MM.1S (cell line): ENCODE measurements at regions not wholly inside any gene's neighbourhood (a gene's known extent, or its start where the extent isn't known, plus 50 kb on each side); places are given as distances from the start of the nearest gene placed in this dataset.

Source experiments
- EZH2phosphoT487 ChIP-seq: fragments of 300-600 bp; sonication (generic); IDR thresholded peaks from 2 replicates; pipeline ENCODE4 v1.6.1; 2018; ENCODE audit warnings: antibody characterized with exemption, low read length
- TF ChIP-seq, protein P1 (sequence below): fragments of 300-600 bp; sonication (generic); IDR thresholded peaks from 2 replicates; pipeline ENCODE4 v1.5.1; 2016; ENCODE audit warnings: antibody characterized with exemption, low read length, mixed read lengths

DNA sequence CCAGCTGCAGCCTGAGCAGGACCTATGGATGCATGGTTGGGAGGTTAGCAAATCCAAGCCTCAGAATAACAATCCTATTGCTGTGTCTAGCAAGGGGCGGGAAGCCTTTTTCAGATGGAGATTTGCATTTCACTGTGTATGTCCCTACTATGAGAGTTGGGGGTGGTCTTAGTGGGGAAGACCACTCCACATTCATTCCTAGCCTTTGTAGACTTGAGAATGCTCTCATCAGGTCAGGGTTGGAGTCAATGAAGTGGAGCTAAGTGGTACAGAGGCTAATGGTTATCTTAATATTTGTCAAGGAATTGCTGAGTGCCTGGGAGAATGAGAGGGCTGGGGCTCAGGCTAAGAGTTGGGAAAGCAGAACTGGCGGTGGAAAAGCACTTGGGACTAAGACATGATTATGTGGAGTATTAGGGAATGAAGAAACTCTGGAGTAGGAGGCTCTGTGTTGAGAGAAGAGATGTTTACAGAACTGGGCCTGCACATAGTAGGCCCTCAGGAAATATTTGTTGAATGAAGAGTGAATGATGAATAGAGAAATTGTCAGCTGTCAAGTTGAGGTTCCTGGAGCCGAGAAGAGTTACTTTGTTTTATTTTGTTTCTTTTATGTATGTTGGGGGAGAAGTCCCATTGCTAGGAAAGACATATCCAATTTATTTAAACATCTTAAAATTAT, 175.5 kb upstream of the SPRY4 start:
- TF ChIP-seq, protein P1, sequence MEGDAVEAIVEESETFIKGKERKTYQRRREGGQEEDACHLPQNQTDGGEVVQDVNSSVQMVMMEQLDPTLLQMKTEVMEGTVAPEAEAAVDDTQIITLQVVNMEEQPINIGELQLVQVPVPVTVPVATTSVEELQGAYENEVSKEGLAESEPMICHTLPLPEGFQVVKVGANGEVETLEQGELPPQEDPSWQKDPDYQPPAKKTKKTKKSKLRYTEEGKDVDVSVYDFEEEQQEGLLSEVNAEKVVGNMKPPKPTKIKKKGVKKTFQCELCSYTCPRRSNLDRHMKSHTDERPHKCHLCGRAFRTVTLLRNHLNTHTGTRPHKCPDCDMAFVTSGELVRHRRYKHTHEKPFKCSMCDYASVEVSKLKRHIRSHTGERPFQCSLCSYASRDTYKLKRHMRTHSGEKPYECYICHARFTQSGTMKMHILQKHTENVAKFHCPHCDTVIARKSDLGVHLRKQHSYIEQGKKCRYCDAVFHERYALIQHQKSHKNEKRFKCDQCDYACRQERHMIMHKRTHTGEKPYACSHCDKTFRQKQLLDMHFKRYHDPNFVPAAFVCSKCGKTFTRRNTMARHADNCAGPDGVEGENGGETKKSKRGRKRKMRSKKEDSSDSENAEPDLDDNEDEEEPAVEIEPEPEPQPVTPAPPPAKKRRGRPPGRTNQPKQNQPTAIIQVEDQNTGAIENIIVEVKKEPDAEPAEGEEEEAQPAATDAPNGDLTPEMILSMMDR, result no peak
- no peak for TF ChIP-seq EZH2phosphoT487
